ENCODE measurements at regions not wholly inside any gene's neighbourhood (a gene's known extent, or its start where the extent isn't known, plus 50 kb on each side); places are given as distances from the start of the nearest gene placed in this dataset.
"Not testable (repeated sequence)": the region's sequence is repeated elsewhere in the genome, so short reads cannot be mapped to it uniquely, and the experiment has no call there.

- BruUV-seq (replicated peaks); CTCF ChIA-PET (ENCODE audit: low intra/inter-chr PET ratio, low total read pairs); TF ChIP-seq SOX6, FOXA1, CREB1, ATF7 (CRISPR knock-in tag; IDR thresholded peaks at IDR 0.05): not testable (repeated sequence)
- TF ChIP-seq SOX6 (IDR thresholded peaks at IDR 0.05): 0 out of 2 replicates have a peak, but pooled peaks have one; percentile 74
- TF ChIP-seq ATM (IDR thresholded peaks at IDR 0.05; ENCODE audit: borderline replicate concordance): 0 out of 2 replicates have a peak, but pooled peaks have one; percentile 65
- peak; percentile 29; the same call in 1 of the 2 replicates for TF ChIP-seq FOXK2 (IDR thresholded peaks at IDR 0.05)
- 0 out of 2 replicates have a peak, but pooled peaks have one; percentile 46 for TF ChIP-seq FOXA1 (IDR thresholded peaks at IDR 0.05)
- 0 out of 2 replicates have a peak, but pooled peaks have one; percentile 57 for TF ChIP-seq PLRG1 (conservative IDR thresholded peaks at IDR 0.05)
- TF ChIP-seq MNT (IDR thresholded peaks at IDR 0.05): 0 out of 2 replicates have a peak, but pooled peaks have one; percentile 2
- peak; percentile 89 for TF ChIP-seq CREB1 (IDR thresholded peaks at IDR 0.05)
- peak; percentile 76 for TF ChIP-seq ZNF282 (IDR thresholded peaks at IDR 0.05; ENCODE audit: partially characterized antibody)
- peak; percentile 38 for TF ChIP-seq PHB2 (IDR thresholded peaks at IDR 0.05; ENCODE audit: partially characterized antibody)
- TF ChIP-seq TRIM22 (IDR thresholded peaks at IDR 0.05): 0 out of 2 replicates have a peak, but pooled peaks have one; percentile 14
- peak; percentile 50; the same call in 1 of the 2 replicates for TF ChIP-seq NFRKB (IDR thresholded peaks at IDR 0.05)
- peak; percentile 16; the same call in 1 of the 2 replicates for TF ChIP-seq ATF7 (IDR thresholded peaks at IDR 0.05)
Measured at GRCh38 chr2:128598260-128598659, 279.6 kb upstream of the HS6ST1 start.

More at GRCh38 chr2:128598260-128598659, 279.6 kb upstream of the HS6ST1 start:
- Histone ChIP-seq H3K27me3 (ENCODE audit: control insufficient read depth in 1 of 2, insufficient read depth in 2 of 2, low read length in 2 of 2) (peaks cover 6 to 30% of the 10 kb centered on the region in 2 experiments), H3K4me1 (ENCODE audit: insufficient read depth, low read length) (peaks cover 28% of the 10 kb centered on the region)
- FAIRE-seq; intact Hi-C loops (cut with micrococcal nuclease; ENCODE audit: unreplicated experiment); H3K9ac ChIP-seq (ENCODE audit: insufficient read depth, low read depth, low read length); DNase-seq (ENCODE audit: low spot score); H4K20me1 ChIP-seq (ENCODE audit: insufficient read depth, low read length); ATAC-seq; H3K27ac ChIP-seq (ENCODE audit: extremely low read length, insufficient read depth, low read length); H3K36me3 ChIP-seq (replicated peaks in 1 of 2; ENCODE audit: control insufficient read depth in 1 of 2, insufficient read depth in 2 of 2, low read length in 2 of 2); H3K79me2 ChIP-seq (ENCODE audit: insufficient read depth, low read length); POLR2A ChIA-PET; H3K4me2 ChIP-seq (ENCODE audit: low read depth, low read length); H3K4me3 ChIP-seq (replicated peaks in 1 of 3; ENCODE audit: insufficient read depth in 1 of 3, low read depth in 2 of 3, low read length in 3 of 3); in situ Hi-C loops (cut with HindIII; ENCODE audit: extremely low pct_ligation_motif_present, low pct_unique_long_range_greater_than_20kb); H2AFZ ChIP-seq (ENCODE audit: low read length); H3K9me3 ChIP-seq (ENCODE audit: low read length): not testable (repeated sequence)
- 5% methylated on average over 1 of the region's 1 CpG for WGBS (ENCODE audit: low lambda C conversion rate)
